Skeletal muscle tissue (tissue), 3 donors: ENCODE measurements at regions not wholly inside any gene's neighbourhood (a gene's known extent, or its start where the extent isn't known, plus 50 kb on each side); places are given as distances from the start of the nearest gene placed in this dataset.

Experiments
- H3K27ac ChIP-seq: one replicate; pipeline ENCODE4 v1.7.0; 2013; ENCODE audit warnings: mild to moderate bottlenecking, low read depth, low read length, inconsistent platforms
- H3K27me3 ChIP-seq, 3 donors: one replicate each; pipeline ENCODE4 v1.7.0; 2013; ENCODE audit warnings: low read length in 3 of 3; ENCODE audit not compliant: control insufficient read depth in 3 of 3, insufficient read depth in 3 of 3
- H3K36me3 ChIP-seq, 3 donors: one replicate each; pipeline ENCODE4 v1.7.0; 2013; ENCODE audit warnings: low read length in 3 of 3; ENCODE audit not compliant: control insufficient read depth in 3 of 3, insufficient read depth in 3 of 3
- H3K4me1 ChIP-seq, 3 donors: one replicate each; pipeline ENCODE4 v1.7.0; 2013; ENCODE audit warnings: low read length in 3 of 3, mild to moderate bottlenecking in 3 of 3; ENCODE audit not compliant: control insufficient read depth in 3 of 3, insufficient read depth in 3 of 3
- H3K4me3 ChIP-seq, 3 donors: one replicate each; pipeline ENCODE4 v1.7.0; 2013; ENCODE audit warnings: low read length in 3 of 3
- H3K9ac ChIP-seq, 3 donors: one replicate each; pipeline ENCODE4 v1.7.0; 2013; ENCODE audit warnings: low read length in 3 of 3, mild to moderate bottlenecking in 3 of 3, moderate library complexity in 2 of 3, low read depth in 1 of 3
- H3K9me3 ChIP-seq, 3 donors: one replicate each; pipeline ENCODE4 v1.7.0; 2013; ENCODE audit warnings: low read length in 3 of 3; ENCODE audit not compliant: control insufficient read depth in 3 of 3
- donor health status: Osteomylitis.

DNA sequence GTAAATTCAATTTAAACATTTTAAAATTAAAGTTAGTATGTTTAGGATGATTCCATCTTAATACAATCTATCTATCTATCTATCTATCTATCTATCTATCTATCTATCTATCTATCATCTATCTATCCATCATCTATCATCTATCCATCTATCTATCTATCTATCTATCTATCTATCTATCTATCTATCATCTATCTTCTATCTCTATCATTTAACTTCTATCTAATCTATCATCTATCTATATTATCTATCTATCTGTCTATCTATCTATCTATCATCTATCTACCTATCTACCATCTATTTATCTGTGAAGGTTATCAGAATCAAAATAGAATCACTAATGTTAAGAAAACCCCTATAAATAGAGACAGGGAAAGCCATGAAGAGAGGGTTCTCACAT is 78.3 kb downstream of the RAMP3 start:
- Histone ChIP-seq H3K36me3 (no peaks in the 10 kb centered on the region), H3K27ac (no peak overlapping the region), H3K9me3 (no peaks in the 10 kb centered on the region), H3K4me1 (peaks cover 0 to 5% (median 2%) of the 10 kb centered on the region in 3 donors), H3K9ac (no peak overlapping the region), H3K27me3 (peaks cover 7 to 11% (median 7%) of the 10 kb centered on the region in 3 donors), H3K4me3 (no peak overlapping the region)

DNA sequence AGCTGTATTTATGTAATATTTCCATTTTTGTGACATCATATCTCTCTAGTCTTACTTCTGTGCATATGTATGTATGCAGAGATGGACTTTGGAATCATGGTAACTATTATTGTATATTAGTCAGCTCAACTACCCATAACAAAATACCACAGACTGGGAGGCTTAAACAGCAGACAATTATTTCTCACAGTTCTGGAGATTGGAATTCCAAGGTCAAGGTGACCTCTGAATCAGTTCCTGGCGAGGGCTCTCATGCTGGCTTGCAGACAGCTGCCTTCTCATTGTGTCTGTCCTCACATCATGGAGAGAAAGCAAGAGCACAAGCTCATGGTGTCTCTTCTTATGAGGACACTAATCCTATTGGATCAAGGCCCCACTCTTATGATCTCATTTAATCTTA is 79.1 kb downstream of the RAMP3 start:
- no peak overlapping the region for H3K9ac ChIP-seq
- H3K4me3 ChIP-seq: no peak overlapping the region
- H3K4me1 ChIP-seq: peaks cover 0 to 11% (median 3%) of the 10 kb centered on the region in 3 donors
- no peaks in the 10 kb centered on the region for H3K9me3 ChIP-seq
- H3K27me3 ChIP-seq: peaks cover 7 to 18% (median 12%) of the 10 kb centered on the region in 3 donors
- no peaks in the 10 kb centered on the region for H3K36me3 ChIP-seq
- no peak overlapping the region for H3K27ac ChIP-seq

DNA sequence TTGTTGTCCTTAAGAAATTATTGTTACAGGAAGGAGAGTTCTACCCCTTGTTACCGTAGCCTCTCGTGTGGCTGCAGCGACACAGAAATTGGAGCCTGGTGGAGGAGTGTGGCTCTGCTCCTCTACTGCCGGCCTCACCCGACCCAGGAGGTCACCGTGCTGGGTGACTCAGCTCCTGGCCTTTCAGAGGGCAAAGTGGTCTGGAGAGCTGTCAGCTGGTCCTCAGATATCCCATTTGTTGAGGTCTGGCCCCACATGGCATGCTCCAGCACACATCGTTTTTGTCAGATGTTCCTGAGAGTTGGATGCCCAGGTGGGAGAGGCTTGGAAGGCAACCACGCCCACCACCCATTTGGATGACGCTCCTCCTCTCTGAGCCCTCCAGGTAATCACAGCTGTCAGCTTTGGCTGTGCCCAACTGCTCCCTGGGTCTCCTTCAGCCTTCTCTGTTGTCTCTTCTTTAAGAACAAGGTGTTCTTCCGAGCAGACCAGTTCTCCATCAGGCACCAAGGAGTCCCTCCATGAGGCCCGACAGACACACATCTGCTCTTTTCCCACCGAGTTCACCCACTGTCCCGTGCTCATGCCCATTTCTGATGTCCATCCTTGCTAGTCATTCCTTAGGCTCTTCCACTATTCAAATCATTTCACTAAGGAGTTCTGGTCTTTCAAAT is 80.3 kb downstream of the RAMP3 start:
- Histone ChIP-seq H3K36me3 (no peaks in the 10 kb centered on the region), H3K4me1 (peaks cover 0 to 11% (median 3%) of the 10 kb centered on the region in 3 donors), H3K9me3 (no peaks in the 10 kb centered on the region), H3K9ac (no peak overlapping the region), H3K4me3 (no peak overlapping the region), H3K27ac (no peak overlapping the region), H3K27me3 (peaks cover 7 to 22% (median 10%) of the 10 kb centered on the region in 3 donors)

DNA sequence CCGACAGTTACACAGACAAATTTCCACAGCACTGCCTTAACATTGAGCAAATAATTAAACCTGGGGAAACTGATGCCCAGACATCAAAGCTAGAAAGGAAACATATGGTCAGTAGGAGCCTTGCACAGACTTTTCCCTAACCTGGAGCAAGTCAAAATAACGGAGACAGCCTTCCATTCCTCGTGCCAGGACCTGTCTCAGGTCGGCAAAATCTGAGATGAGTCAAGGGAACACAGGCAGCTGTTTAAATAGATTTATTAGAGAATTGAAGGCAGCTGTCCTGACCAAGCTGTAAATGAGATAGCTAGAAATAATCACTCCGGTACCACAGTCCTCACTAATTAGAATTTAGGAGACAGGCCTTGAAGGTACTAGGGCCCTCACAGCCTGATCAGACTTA is 81.2 kb downstream of the RAMP3 start:
- H3K27ac ChIP-seq: no peak overlapping the region
- no peaks in the 10 kb centered on the region for H3K36me3 ChIP-seq
- H3K4me3 ChIP-seq: no peak overlapping the region
- no peaks in the 10 kb centered on the region for H3K9me3 ChIP-seq
- no peak overlapping the region for H3K9ac ChIP-seq
- peaks cover 0 to 11% (median 3%) of the 10 kb centered on the region in 3 donors for H3K4me1 ChIP-seq
- H3K27me3 ChIP-seq: peaks cover 6 to 22% (median 7%) of the 10 kb centered on the region in 3 donors

DNA sequence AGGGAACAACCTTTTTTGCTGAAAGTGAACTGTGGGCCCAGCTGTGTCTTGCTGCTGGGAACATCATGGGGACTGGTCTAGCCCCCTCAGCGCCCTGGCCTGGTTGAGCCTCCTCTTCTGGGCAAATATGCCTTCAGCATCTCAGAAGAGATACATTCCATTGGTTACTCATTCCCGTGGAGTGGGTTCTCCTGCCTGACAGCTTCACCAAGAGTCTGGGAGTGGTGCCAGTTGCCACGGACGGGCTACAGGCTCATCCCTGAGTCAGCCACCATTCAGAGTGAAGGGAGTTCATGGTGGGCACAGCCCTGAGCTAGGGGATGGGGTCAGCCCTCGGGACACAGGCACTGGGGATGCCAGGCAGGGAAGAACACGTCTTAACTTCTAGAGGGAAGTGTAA is 81.9 kb downstream of the RAMP3 start:
- Histone ChIP-seq H3K4me1 (peaks cover 0 to 11% (median 3%) of the 10 kb centered on the region in 3 donors), H3K9ac (no peak overlapping the region), H3K27ac (peak overlapping the region; percentile 7), H3K27me3 (peaks cover 6 to 22% (median 7%) of the 10 kb centered on the region in 3 donors), H3K4me3 (no peak overlapping the region), H3K9me3 (no peaks in the 10 kb centered on the region), H3K36me3 (no peaks in the 10 kb centered on the region)

DNA sequence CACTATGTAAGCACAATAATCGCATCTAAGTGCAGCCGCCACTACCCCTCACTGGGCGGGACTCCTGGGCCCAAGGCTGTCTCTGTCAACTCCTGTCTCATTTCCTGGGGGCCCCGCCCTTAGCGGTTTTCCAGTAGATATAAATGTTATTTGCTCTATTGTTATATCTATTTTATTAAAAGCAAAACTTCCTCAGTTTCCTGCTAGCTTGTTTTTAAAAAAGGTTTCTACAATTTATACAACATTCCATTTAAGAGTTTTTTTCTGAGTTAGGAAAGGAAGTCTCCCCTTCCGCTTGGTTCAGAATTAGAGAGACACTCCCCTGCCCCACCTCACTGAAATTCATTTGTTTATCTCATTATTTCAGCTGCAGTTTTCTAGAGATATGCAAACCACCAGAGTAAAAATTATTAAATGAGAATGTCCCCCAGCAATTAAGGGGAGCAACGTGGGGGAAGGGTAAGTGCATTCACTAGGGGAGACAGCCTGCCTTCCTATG is 82.7 kb downstream of the RAMP3 start:
- Histone ChIP-seq H3K9me3 (no peaks in the 10 kb centered on the region), H3K27me3 (peaks cover 6 to 22% (median 7%) of the 10 kb centered on the region in 3 donors), H3K4me1 (peaks cover 0 to 11% (median 3%) of the 10 kb centered on the region in 3 donors), H3K36me3 (no peaks in the 10 kb centered on the region), H3K9ac (no peak overlapping the region), H3K4me3 (no peak overlapping the region), H3K27ac (no peak overlapping the region)

DNA sequence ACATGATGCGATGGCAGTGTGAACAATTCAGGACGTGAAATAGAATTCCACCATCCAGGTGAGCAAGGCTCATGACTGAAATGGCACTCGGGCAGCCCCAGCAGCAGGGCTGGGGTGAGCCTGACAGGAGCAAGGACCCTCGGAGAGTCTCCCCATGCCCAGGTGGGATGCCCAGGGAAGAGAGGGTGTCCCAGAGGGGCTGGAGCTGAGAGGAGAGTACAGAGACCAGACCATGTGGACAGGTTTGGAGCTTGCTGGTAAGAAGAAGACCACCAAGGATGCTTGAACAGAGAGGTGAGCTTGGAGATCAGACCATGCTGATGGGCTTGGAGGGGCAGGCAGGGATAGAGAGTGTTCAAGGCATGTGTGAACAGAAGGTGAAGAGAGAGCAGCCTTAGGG is 83.3 kb downstream of the RAMP3 start:
- peaks cover 0 to 11% (median 3%) of the 10 kb centered on the region in 3 donors for H3K4me1 ChIP-seq

DNA sequence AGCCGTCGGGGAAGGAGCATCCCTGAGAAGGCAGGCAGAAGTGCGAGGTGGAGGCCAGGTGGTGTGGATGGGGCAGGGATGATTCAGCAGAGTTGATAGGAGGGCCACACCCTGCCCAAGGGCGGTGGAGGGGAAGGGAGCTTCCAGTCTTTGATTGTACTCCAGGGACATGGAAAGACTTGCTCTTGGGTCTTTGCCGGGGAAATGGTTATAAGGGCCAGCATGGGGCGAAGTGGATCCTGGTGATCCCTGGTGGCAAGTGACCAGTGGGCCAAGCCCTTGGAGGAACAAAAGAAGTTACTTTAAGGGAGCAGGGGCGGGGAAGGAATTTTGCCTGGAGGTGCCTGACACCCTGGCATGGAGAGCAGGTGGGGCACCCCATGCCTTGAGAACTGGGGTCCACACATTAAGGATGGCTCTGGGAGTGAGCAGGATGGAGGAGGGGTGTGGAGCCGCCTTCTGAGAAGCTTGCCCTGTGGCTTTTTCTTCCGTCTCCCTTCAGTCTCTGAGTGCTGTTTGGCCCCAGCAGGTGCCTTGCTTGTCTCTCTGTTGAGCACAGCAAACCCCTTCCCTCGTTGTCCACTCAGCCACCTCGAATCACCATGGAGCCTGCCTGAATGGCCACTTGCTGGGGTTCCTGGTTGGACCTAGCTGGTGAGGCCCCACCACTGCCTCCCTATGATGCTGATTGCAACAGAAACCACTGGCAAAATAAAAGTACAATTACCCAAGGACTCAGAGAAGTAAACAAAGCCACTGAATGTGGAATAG is 83.9 kb downstream of the RAMP3 start:
- peaks cover 7 to 22% (median 12%) of the 10 kb centered on the region in 3 donors for H3K27me3 ChIP-seq
- no peak overlapping the region for H3K27ac ChIP-seq
- no peaks in the 10 kb centered on the region for H3K9me3 ChIP-seq
- H3K36me3 ChIP-seq: no peaks in the 10 kb centered on the region
- H3K4me1 ChIP-seq: peaks cover 0 to 11% (median 3%) of the 10 kb centered on the region in 3 donors
- no peak overlapping the region for H3K9ac ChIP-seq
- H3K4me3 ChIP-seq: no peak overlapping the region

More for the DNA sequence above, 83.3 kb downstream of the RAMP3 start:
- no peak overlapping the region for H3K9ac ChIP-seq
- no peak overlapping the region for H3K27ac ChIP-seq
- no peaks in the 10 kb centered on the region for H3K9me3 ChIP-seq
- no peak overlapping the region for H3K4me3 ChIP-seq
- H3K27me3 ChIP-seq: peaks cover 7 to 22% (median 10%) of the 10 kb centered on the region in 3 donors
- H3K36me3 ChIP-seq: no peaks in the 10 kb centered on the region

DNA sequence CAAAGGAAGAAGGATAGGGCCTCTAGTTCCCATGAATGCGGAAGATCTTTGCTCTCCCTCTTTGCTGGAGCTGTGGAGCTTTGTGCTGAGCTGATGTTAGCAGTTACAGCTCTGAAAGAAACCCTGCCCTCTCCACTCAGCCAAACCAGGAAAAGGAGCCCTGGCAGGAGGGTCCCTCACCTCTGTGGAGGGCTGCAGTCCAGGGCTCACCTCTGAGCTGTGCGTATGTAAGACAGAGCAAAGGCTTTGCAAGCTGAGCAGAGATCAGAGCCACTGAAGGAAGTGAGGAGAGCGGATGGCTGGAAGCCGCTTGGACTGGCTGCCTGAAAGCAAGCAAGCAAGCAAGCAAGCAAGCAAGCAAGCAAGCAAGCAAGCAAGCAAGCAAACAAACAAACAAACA is 84.7 kb downstream of the RAMP3 start:
- Histone ChIP-seq H3K9me3 (no peaks in the 10 kb centered on the region), H3K27ac (no peak overlapping the region), H3K4me1 (peaks cover 0 to 11% (median 3%) of the 10 kb centered on the region in 3 donors), H3K36me3 (no peaks in the 10 kb centered on the region), H3K27me3 (peaks cover 7 to 22% (median 12%) of the 10 kb centered on the region in 3 donors), H3K9ac (no peak overlapping the region), H3K4me3 (no peak overlapping the region)

DNA sequence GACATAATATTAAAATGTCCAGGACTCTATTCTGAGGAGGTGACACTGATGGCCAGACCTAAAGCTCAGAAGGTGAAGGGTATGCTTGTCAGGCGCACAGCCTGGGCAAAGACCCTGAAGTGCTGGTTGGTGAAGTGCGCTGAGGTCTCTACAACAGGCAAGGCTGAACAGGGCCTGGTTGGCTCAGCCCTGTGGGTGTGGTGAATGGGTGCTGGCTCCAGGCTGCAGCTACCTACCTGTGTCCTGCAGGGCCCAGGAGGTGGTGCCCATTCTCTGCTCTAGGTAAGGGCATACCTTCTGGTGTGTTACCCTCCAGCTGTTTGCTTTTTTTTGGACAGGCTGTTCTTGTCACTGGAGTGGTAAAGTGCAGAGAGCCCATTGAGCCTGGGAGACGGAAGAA is 85.1 kb downstream of the RAMP3 start:
- Histone ChIP-seq H3K9me3 (no peaks in the 10 kb centered on the region), H3K9ac (no peak overlapping the region), H3K36me3 (no peaks in the 10 kb centered on the region), H3K4me3 (no peak overlapping the region), H3K27me3 (peaks cover 7 to 22% (median 12%) of the 10 kb centered on the region in 3 donors), H3K4me1 (peaks cover 0 to 11% (median 3%) of the 10 kb centered on the region in 3 donors), H3K27ac (no peak overlapping the region)
